PC-9 (cell line): ENCODE measurements at regions not wholly inside any gene's neighbourhood (a gene's known extent, or its start where the extent isn't known, plus 50 kb on each side); places are given as distances from the start of the nearest gene placed in this dataset.

Experiments used
- CTCF ChIP-seq: fragments of 200-600 bp; sonication (generic); conservative IDR thresholded peaks from 2 replicates; pipeline ENCODE4 v1.6.1; 2017; ENCODE audit warnings: mixed run types, antibody characterized with exemption, mild to moderate bottlenecking, moderate library complexity
- EZH2 ChIP-seq: fragments of 200-600 bp; sonication (generic); IDR thresholded peaks from 2 replicates; pipeline ENCODE4 v1.8.0; 2017; ENCODE audit warnings: antibody characterized with exemption, low read depth

GRCh38 chr11:39741066-39741465 is 1718.4 kb downstream of the LRRC4C start:
- TF ChIP-seq CTCF (no peak), EZH2 (no peak)
